ENCODE measurements at regions not wholly inside any gene's neighbourhood (a gene's known extent, or its start where the extent isn't known, plus 50 kb on each side); places are given as distances from the start of the nearest gene placed in this dataset.

GRCh38 chr4:133394971-133395627, 246.0 kb downstream of the PCDH10 start:
- no peaks in the 10 kb centered on the region for H3K4me1 Mint-ChIP-seq
- H3K9me3 Mint-ChIP-seq = peaks cover 3% of the 10 kb centered on the region
- H3K27me3 Mint-ChIP-seq = no peaks in the 10 kb centered on the region
- no peak overlapping the region for H3K27ac Mint-ChIP-seq
- ATAC-seq = peak; percentile 45
- no peaks in the 10 kb centered on the region for H3K36me3 Mint-ChIP-seq
- no peak overlapping the region for H3K4me3 Mint-ChIP-seq

GRCh38 chr4:133390198-133390855, 241.2 kb downstream of the PCDH10 start:
- H3K36me3 Mint-ChIP-seq = no peaks in the 10 kb centered on the region
- H3K9me3 Mint-ChIP-seq = no peaks in the 10 kb centered on the region
- H3K4me1 Mint-ChIP-seq = no peaks in the 10 kb centered on the region
- H3K27me3 Mint-ChIP-seq = no peaks in the 10 kb centered on the region
- no peak overlapping the region for H3K4me3 Mint-ChIP-seq
- no peak overlapping the region for H3K27ac Mint-ChIP-seq
- peak; percentile 12 for ATAC-seq

GRCh38 chr4:133389029-133389428, 239.9 kb downstream of the PCDH10 start:
- Mint-ChIP-seq H3K27ac (no peak overlapping the region), H3K27me3 (no peaks in the 10 kb centered on the region), H3K36me3 (no peaks in the 10 kb centered on the region), H3K4me1 (no peaks in the 10 kb centered on the region), H3K9me3 (no peaks in the 10 kb centered on the region), H3K4me3 (no peak overlapping the region)
- ATAC-seq = no peak

- Mint-ChIP-seq H3K27ac (no peak overlapping the region), H3K4me3 (no peak overlapping the region), H3K36me3 (no peaks in the 10 kb centered on the region), H3K4me1 (no peaks in the 10 kb centered on the region), H3K27me3 (no peaks in the 10 kb centered on the region), H3K9me3 (no peaks in the 10 kb centered on the region)
- peak; percentile 47 for ATAC-seq
Observed at GRCh38 chr4:133385161-133385954, 236.3 kb downstream of the PCDH10 start.

GRCh38 chr4:133379681-133380438, 230.8 kb downstream of the PCDH10 start:
- Mint-ChIP-seq H3K36me3 (no peaks in the 10 kb centered on the region), H3K9me3 (peaks cover 4% of the 10 kb centered on the region), H3K27ac (no peak overlapping the region), H3K4me1 (no peaks in the 10 kb centered on the region), H3K4me3 (no peak overlapping the region), H3K27me3 (no peaks in the 10 kb centered on the region)
- ATAC-seq = peak; percentile 31

GRCh38 chr4:133377286-133377685, 228.2 kb downstream of the PCDH10 start:
- H3K4me1 Mint-ChIP-seq = no peaks in the 10 kb centered on the region
- no peak overlapping the region for H3K27ac Mint-ChIP-seq
- peaks cover 6% of the 10 kb centered on the region for H3K9me3 Mint-ChIP-seq
- ATAC-seq = no peak
- no peaks in the 10 kb centered on the region for H3K27me3 Mint-ChIP-seq
- H3K4me3 Mint-ChIP-seq = no peak overlapping the region
- H3K36me3 Mint-ChIP-seq = no peaks in the 10 kb centered on the region

GRCh38 chr4:133372699-133373098, 223.6 kb downstream of the PCDH10 start:
- H3K27ac Mint-ChIP-seq = no peak overlapping the region
- no peaks in the 10 kb centered on the region for H3K36me3 Mint-ChIP-seq
- H3K9me3 Mint-ChIP-seq = peaks cover 2% of the 10 kb centered on the region
- no peaks in the 10 kb centered on the region for H3K27me3 Mint-ChIP-seq
- H3K4me1 Mint-ChIP-seq = no peaks in the 10 kb centered on the region
- no peak for ATAC-seq
- H3K4me3 Mint-ChIP-seq = no peak overlapping the region

GRCh38 chr4:133355633-133356032, 206.5 kb downstream of the PCDH10 start:
- H3K36me3 Mint-ChIP-seq = no peaks in the 10 kb centered on the region
- H3K4me1 Mint-ChIP-seq = no peaks in the 10 kb centered on the region
- H3K27ac Mint-ChIP-seq = no peak overlapping the region
- H3K27me3 Mint-ChIP-seq = no peaks in the 10 kb centered on the region
- ATAC-seq = no peak
- peaks cover 9% of the 10 kb centered on the region for H3K9me3 Mint-ChIP-seq
- H3K4me3 Mint-ChIP-seq = no peak overlapping the region

- Mint-ChIP-seq H3K27ac (no peak overlapping the region), H3K27me3 (no peaks in the 10 kb centered on the region), H3K36me3 (no peaks in the 10 kb centered on the region), H3K9me3 (peaks cover 3% of the 10 kb centered on the region), H3K4me1 (no peaks in the 10 kb centered on the region), H3K4me3 (no peak overlapping the region)
- ATAC-seq = no peak
Observed at GRCh38 chr4:133347409-133347808, 198.3 kb downstream of the PCDH10 start.

GRCh38 chr4:133324491-133324890, 175.4 kb downstream of the PCDH10 start:
- Mint-ChIP-seq H3K9me3 (no peaks in the 10 kb centered on the region), H3K27me3 (no peaks in the 10 kb centered on the region), H3K27ac (no peak overlapping the region), H3K4me1 (no peaks in the 10 kb centered on the region), H3K36me3 (no peaks in the 10 kb centered on the region), H3K4me3 (no peak overlapping the region)
- ATAC-seq = no peak

- Mint-ChIP-seq H3K27me3 (no peaks in the 10 kb centered on the region), H3K36me3 (no peaks in the 10 kb centered on the region), H3K4me1 (no peaks in the 10 kb centered on the region), H3K4me3 (no peak overlapping the region), H3K9me3 (no peaks in the 10 kb centered on the region), H3K27ac (no peak overlapping the region)
- no peak for ATAC-seq
Observed at GRCh38 chr4:133323670-133324069, 174.6 kb downstream of the PCDH10 start.

GRCh38 chr4:133320576-133321170, 171.6 kb downstream of the PCDH10 start:
- no peaks in the 10 kb centered on the region for H3K27me3 Mint-ChIP-seq
- H3K4me3 Mint-ChIP-seq = no peak overlapping the region
- no peak overlapping the region for H3K27ac Mint-ChIP-seq
- no peaks in the 10 kb centered on the region for H3K36me3 Mint-ChIP-seq
- H3K4me1 Mint-ChIP-seq = no peaks in the 10 kb centered on the region
- no peaks in the 10 kb centered on the region for H3K9me3 Mint-ChIP-seq
- ATAC-seq = no peak

- Mint-ChIP-seq H3K36me3 (no peaks in the 10 kb centered on the region), H3K4me3 (no peak overlapping the region), H3K9me3 (no peaks in the 10 kb centered on the region), H3K4me1 (no peaks in the 10 kb centered on the region), H3K27me3 (no peaks in the 10 kb centered on the region), H3K27ac (no peak overlapping the region)
- ATAC-seq = no peak
Observed at GRCh38 chr4:133316909-133317308, 167.8 kb downstream of the PCDH10 start.

GRCh38 chr4:133314991-133315390, 165.9 kb downstream of the PCDH10 start:
- Mint-ChIP-seq H3K4me1 (no peaks in the 10 kb centered on the region), H3K27ac (no peak overlapping the region), H3K9me3 (no peaks in the 10 kb centered on the region), H3K27me3 (no peaks in the 10 kb centered on the region), H3K36me3 (no peaks in the 10 kb centered on the region), H3K4me3 (no peak overlapping the region)
- no peak for ATAC-seq

GRCh38 chr4:133287396-133287795, 138.3 kb downstream of the PCDH10 start:
- H3K4me3 Mint-ChIP-seq = no peak overlapping the region
- no peak for ATAC-seq
- H3K4me1 Mint-ChIP-seq = no peaks in the 10 kb centered on the region
- no peaks in the 10 kb centered on the region for H3K27me3 Mint-ChIP-seq
- H3K27ac Mint-ChIP-seq = no peak overlapping the region
- H3K36me3 Mint-ChIP-seq = no peaks in the 10 kb centered on the region
- no peaks in the 10 kb centered on the region for H3K9me3 Mint-ChIP-seq
